ENCODE measurements at regions not wholly inside any gene's neighbourhood (a gene's known extent, or its start where the extent isn't known, plus 50 kb on each side); places are given as distances from the start of the nearest gene placed in this dataset.
"Not testable (repeated sequence)": the region's sequence is repeated elsewhere in the genome, so short reads cannot be mapped to it uniquely, and the experiment has no call there.

- no peak overlapping the region for H3K4me3 ChIP-seq (ENCODE audit: low read depth, low read length)
- in situ Hi-C loops (cut with HindIII; ENCODE audit: low sequenced_read_pairs), result no loop called here
- no peak for TF ChIP-seq CTCF (IDR thresholded peaks at IDR 0.05; ENCODE audit: low read depth, low read length)
- no peak for DNase-seq (ENCODE audit: low read depth, low spot score)
Measured at GRCh38 chr4:3628868-3629175, 96.6 kb upstream of the LRPAP1 start.

GRCh38 chr4:3627967-3628867 is 96.0 kb upstream of the LRPAP1 start:
- H3K4me3 ChIP-seq (ENCODE audit: low read depth, low read length); DNase-seq (ENCODE audit: low read depth, low spot score); in situ Hi-C loops (cut with HindIII; ENCODE audit: low sequenced_read_pairs): not testable (repeated sequence)

- in situ Hi-C loops (cut with HindIII; ENCODE audit: low sequenced_read_pairs); H3K4me3 ChIP-seq (ENCODE audit: low read depth, low read length); DNase-seq (ENCODE audit: low read depth, low spot score): not testable (repeated sequence)
Measured at GRCh38 chr4:3627456-3627855, 95.2 kb upstream of the LRPAP1 start.

GRCh38 chr4:3626131-3626884 is 94.1 kb upstream of the LRPAP1 start:
- H3K4me3 ChIP-seq (ENCODE audit: low read depth, low read length); in situ Hi-C loops (cut with HindIII; ENCODE audit: low sequenced_read_pairs); DNase-seq (ENCODE audit: low read depth, low spot score): not testable (repeated sequence)

- H3K4me3 ChIP-seq (ENCODE audit: low read depth, low read length); DNase-seq (ENCODE audit: low read depth, low spot score); in situ Hi-C loops (cut with HindIII; ENCODE audit: low sequenced_read_pairs): not testable (repeated sequence)
Measured at GRCh38 chr4:3625286-3625875, 93.2 kb upstream of the LRPAP1 start.

GRCh38 chr4:3623809-3624329 is 91.6 kb upstream of the LRPAP1 start:
- H3K4me3 ChIP-seq (ENCODE audit: low read depth, low read length); in situ Hi-C loops (cut with HindIII; ENCODE audit: low sequenced_read_pairs); DNase-seq (ENCODE audit: low read depth, low spot score): not testable (repeated sequence)

- no peak overlapping the region for H3K4me3 ChIP-seq (ENCODE audit: low read depth, low read length)
- in situ Hi-C loops (cut with HindIII; ENCODE audit: low sequenced_read_pairs), result no loop called here
- DNase-seq (ENCODE audit: low read depth, low spot score), result no peak
- no peak for TF ChIP-seq CTCF (IDR thresholded peaks at IDR 0.05; ENCODE audit: low read depth, low read length)
Measured at GRCh38 chr4:3623106-3623505, 90.9 kb upstream of the LRPAP1 start.

- in situ Hi-C loops (cut with HindIII; ENCODE audit: low sequenced_read_pairs); DNase-seq (ENCODE audit: low read depth, low spot score); H3K4me3 ChIP-seq (ENCODE audit: low read depth, low read length): not testable (repeated sequence)
Measured at GRCh38 chr4:3620365-3620764, 88.1 kb upstream of the LRPAP1 start.

GRCh38 chr4:3619698-3620097 is 87.5 kb upstream of the LRPAP1 start:
- in situ Hi-C loops (cut with HindIII; ENCODE audit: low sequenced_read_pairs); H3K4me3 ChIP-seq (ENCODE audit: low read depth, low read length); DNase-seq (ENCODE audit: low read depth, low spot score): not testable (repeated sequence)

- in situ Hi-C loops (cut with HindIII; ENCODE audit: low sequenced_read_pairs); H3K4me3 ChIP-seq (ENCODE audit: low read depth, low read length); DNase-seq (ENCODE audit: low read depth, low spot score): not testable (repeated sequence)
Measured at GRCh38 chr4:3618341-3618740, 86.1 kb upstream of the LRPAP1 start.

Data from astrocyte of the spinal cord (primary cell).